A549 (cell line): ENCODE measurements at regions not wholly inside any gene's neighbourhood (a gene's known extent, or its start where the extent isn't known, plus 50 kb on each side); places are given as distances from the start of the nearest gene placed in this dataset.

ENCODE experiments used
- CTCF ChIP-seq: fragments of >200 bp; sonication (Bioruptor Twin); formaldehyde crosslinking; IDR thresholded peaks from 3 replicates; pipeline ENCODE4 v1.5.1; 2016
- EP300 ChIP-seq, 2 experiments: fragments of >200 bp; sonication (Bioruptor Twin); formaldehyde crosslinking; IDR thresholded peaks; 2 replicates in 1 of 2; 3 replicates in 1 of 2; pipeline ENCODE4 v1.6.1; 2016 to 2017
- GATA3 ChIP-seq: IDR thresholded peaks from 2 replicates; pipeline ENCODE4 v1.6.1; 2012; ENCODE audit warnings: borderline replicate concordance
- JUNB ChIP-seq: fragments of >200 bp; sonication (Bioruptor Twin); formaldehyde crosslinking; IDR thresholded peaks from 2 replicates; pipeline ENCODE4 v1.6.1; 2016
- MAZ ChIP-seq: fragments of 150-350 bp; IDR thresholded peaks from 2 replicates; pipeline ENCODE4 v1.6.1; 2014; ENCODE audit warnings: antibody characterized with exemption, low read depth, low read length, borderline replicate concordance
- POLR2A ChIP-seq: IDR thresholded peaks from 2 replicates; pipeline ENCODE4 v1.6.1; 2012; ENCODE audit warnings: mild to moderate bottlenecking, low read length
- SMC3 ChIP-seq: fragments of >200 bp; sonication (Bioruptor Twin); formaldehyde crosslinking; IDR thresholded peaks from 3 replicates; pipeline ENCODE4 v1.6.1; 2018; ENCODE audit warnings: inconsistent platforms
- USF2 ChIP-seq: fragments of 450-650 bp; IDR thresholded peaks from 2 replicates; pipeline ENCODE4 v1.6.1; 2014; ENCODE audit warnings: antibody characterized with exemption
- ZNF302 ChIP-seq: fragments of 250-450 bp; sonication (Bioruptor Pico); IDR thresholded peaks from 2 replicates; pipeline ENCODE4 v1.9.0; 2021; ENCODE audit warnings: inconsistent platforms, mild to moderate bottlenecking, moderate library complexity

- TF ChIP-seq MAZ (no peak), CTCF (no peak), GATA3 (no peak), JUNB (no peak), ZNF302 (CRISPR knock-in tag) (no peak), EP300 (IDR thresholded peaks at IDR 0.05) (no peak), USF2 (no peak), SMC3 (no peak), POLR2A (no peak)
Observed at GRCh38 chr10:33566426-33566825, 232.0 kb upstream of the NRP1 start.
